COLO829 (cell line): ENCODE measurements at regions not wholly inside any gene's neighbourhood (a gene's known extent, or its start where the extent isn't known, plus 50 kb on each side); places are given as distances from the start of the nearest gene placed in this dataset.

Source experiments
- DNase-seq: peaks from one replicate; pipeline ENCODE4 v3.0.0; 2012; ENCODE audit warnings: low spot score

DNA sequence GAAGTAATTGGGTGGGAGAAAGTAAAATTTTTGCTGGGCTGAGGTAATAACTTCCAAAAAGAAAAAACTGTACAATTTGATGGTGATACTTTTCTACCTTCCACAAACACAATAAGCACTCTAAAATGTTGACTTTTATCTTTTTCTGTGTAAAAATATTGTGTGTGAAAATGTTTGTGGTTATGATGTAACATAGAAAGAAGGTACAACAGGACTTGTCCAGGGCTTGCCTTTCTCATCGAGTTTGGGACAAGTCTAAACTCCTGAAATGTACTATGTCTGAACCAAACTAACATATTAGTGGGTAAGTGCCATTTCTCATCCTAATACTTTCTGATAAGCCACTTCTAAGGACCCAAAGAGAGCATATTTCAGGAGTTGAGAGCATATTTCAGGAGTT lies 174.2 kb upstream of the PDGFD start:
- no peak for DNase-seq

GRCh38 chr11:104337273-104337672 lies 173.3 kb upstream of the PDGFD start:
- peak; percentile 41 for DNase-seq

DNA sequence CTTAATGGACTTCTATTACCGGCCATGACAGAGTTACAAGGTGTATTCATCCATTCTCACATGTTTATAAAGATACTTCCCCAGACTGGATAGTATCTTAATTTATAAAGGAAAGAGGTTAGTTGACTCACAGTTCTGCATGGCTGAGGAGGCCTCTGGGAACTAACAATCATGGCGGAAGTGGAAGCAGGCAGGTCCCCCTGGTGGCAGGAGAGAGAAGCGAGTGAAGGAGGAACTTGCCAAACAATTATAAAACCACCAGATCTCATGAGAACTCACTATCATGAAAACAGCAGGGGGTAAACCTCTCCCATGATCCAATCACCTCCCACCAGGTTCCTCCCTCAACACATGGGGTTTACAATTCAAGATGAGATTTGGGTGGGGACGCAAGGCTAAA lies 170.0 kb upstream of the PDGFD start:
- no peak for DNase-seq

- no peak for DNase-seq
Observed at GRCh38 chr11:104332110-104332509, 168.2 kb upstream of the PDGFD start.

DNA sequence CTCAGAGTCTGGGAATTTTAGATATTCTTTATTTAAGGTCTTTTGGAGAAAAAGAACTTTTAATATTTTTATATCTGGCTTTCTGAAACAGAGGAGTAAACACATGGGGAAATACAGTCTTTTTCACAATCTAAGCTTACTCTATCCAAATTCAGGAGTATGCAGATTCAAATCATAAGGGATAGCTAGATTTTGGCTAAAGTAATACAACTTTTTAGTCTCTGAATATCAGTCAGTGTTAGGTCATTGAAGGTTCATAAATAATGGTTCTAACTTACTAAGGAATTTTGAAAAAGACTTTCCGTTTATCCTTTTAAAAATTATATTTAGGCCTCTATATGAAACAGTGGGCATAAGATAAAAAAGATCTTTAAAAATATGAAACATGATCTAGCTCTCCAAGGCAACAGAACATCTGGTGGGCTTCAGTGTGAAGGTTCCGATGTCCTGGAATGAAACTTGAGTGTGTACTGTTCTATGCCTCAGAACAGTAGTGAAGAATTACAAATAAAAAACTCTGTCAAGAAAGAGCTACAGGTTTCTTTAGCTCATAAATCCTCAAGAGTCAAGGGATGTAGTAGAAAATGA lies 165.2 kb upstream of the PDGFD start:
- no peak for DNase-seq

GRCh38 chr11:104328512-104328907 lies 164.6 kb upstream of the PDGFD start:
- no peak for DNase-seq

DNA sequence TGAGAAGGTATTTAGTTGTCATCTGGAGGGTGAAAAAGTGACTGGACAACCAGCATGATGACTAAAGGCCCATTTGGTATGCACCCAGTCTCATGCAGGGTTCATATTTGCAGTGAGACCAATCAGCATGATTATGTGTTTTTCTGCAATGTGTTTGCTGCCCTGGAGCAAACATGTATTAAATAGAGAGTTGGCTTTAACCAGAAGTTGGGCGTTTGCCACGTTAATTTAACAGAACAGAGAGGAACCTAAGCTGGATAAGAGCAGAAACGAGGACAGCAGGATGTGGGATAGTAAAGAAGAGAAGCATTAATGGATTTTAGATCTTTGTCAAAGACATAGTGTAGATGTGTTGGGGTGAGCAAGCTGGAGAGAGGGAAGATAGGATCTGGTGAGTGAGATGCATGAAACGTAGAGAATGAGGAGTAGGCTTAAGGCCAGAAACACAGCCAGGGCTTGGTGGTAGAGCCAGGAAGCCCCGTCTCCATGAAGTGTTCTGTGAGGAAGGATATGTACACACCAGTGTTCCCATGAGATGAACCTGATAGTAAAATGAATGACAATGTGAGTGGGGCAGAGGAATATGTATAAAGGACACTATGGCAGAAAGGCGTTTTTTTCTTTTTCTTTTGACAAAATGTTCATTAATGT lies 164.0 kb upstream of the PDGFD start:
- DNase-seq: no peak

GRCh38 chr11:104325093-104325492 lies 161.1 kb upstream of the PDGFD start:
- DNase-seq: no peak

DNA sequence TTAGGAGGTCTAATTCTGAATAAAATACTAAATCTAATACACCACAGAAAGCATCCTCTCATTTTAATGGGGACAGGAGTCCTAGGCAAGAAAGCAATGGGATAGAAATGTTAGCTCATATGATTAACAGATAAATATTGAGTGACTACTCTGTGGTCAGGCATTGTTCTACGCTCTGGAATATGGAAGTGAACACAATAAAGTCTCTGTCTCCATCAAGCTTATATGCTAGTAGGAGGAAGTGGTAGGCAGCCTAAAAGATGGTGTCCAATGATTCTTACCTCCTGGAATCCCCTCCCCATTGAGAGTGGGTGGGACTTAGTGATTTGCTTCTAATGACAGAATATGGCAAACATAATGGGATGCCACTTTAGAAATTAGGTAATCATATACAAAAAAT lies 160.3 kb upstream of the PDGFD start:
- peak; percentile 74 for DNase-seq

- no peak for DNase-seq
Observed at GRCh38 chr11:104323841-104324240, 159.9 kb upstream of the PDGFD start.

DNA sequence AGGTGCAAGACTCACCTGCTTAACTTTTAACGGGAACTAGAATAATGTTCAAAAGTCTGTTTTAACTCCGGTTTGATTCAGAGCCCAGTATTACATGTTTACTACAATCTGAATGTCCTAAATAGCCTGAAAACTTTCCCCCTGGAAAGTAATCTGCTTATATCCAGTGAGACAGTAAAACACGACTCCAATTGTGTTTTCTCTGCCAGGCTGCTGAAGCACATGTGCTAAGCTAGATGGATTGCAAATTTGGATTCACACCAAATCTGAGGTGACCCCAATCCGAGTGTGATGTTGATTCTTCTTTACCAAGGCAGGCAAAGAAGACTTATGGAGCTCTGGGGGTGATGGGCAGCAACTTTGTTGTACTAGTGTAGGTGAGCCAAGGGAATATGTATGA lies 158.7 kb upstream of the PDGFD start:
- DNase-seq: no peak

GRCh38 chr11:104320956-104321355 lies 157.0 kb upstream of the PDGFD start:
- DNase-seq: no peak

- DNase-seq: no peak
Observed at GRCh38 chr11:104320097-104320496, 156.2 kb upstream of the PDGFD start.

DNA sequence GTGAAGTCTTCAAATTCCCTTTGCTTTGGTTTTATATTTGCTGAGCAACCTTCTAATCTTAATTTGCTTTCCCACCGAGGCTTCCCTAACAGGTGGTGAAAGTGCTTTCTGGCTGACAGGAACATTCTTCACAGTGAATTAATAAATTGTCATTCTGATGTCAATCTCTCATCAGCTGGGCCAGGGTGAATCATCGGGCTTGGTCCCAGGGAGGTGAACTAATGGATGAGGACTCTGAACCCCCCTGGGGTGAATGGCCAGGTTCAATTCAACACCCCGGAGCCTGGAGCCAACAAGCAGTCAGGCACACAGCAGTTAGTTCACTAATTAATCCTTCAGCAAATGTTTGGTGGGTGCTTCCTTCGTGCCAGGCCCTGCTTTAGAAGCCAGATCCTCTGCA lies 155.4 kb upstream of the PDGFD start:
- no peak for DNase-seq

- no peak for DNase-seq
Observed at GRCh38 chr11:104306862-104307474, 143.0 kb upstream of the PDGFD start.

- no peak for DNase-seq
Observed at GRCh38 chr11:104301776-104302175, 137.8 kb upstream of the PDGFD start.

GRCh38 chr11:104291646-104292045 lies 127.7 kb upstream of the PDGFD start:
- no peak for DNase-seq

GRCh38 chr11:104286129-104286528 lies 122.2 kb upstream of the PDGFD start:
- DNase-seq: no peak

- no peak for DNase-seq
Observed at GRCh38 chr11:104279587-104279986, 115.6 kb upstream of the PDGFD start.

GRCh38 chr11:104275992-104276391 lies 112.0 kb upstream of the PDGFD start:
- no peak for DNase-seq

- no peak for DNase-seq
Observed at GRCh38 chr11:104260456-104260855, 96.5 kb upstream of the PDGFD start.

DNA sequence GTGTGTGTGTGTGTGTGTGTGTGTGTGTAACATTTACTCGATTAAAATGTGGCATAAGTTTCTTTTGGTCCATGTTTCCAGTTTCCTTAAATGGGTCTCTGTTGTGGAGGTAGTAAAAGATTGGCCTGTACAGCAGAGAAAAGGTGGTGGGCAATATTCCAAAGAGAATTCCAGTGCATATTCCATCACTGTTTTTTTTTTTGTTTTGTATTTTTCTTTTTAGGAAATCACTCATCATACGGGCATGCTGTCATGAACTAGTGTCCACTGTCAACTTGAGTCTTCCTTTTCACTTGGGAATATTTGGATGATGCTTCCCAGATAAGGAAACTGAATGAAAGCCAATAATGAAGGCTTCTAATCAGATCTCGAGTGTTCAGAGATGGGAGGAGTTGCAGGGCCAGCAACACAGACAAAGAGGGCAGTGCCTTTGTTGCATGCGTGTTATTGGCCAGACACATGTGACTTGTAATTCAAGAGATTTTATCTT lies 95.2 kb upstream of the PDGFD start:
- DNase-seq: no peak

DNA sequence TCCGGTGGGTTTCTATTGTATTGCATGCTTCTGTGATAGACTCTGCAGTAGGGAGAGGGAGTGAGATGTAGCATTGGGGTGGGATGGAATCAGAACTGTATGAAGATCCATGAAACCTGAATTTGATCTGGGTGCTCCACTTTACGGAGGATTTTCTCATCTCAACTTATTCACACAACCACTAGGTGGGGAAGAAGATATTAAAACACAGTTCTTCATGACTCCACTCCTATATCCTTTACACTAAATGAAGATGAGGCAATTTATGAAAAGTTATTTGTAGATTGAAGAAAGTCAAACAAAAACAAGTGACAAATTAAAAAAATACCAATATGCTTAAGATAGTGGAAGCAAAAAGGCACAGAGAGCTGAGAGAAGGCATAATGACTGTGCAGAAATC lies 92.6 kb upstream of the PDGFD start:
- DNase-seq: no peak

DNA sequence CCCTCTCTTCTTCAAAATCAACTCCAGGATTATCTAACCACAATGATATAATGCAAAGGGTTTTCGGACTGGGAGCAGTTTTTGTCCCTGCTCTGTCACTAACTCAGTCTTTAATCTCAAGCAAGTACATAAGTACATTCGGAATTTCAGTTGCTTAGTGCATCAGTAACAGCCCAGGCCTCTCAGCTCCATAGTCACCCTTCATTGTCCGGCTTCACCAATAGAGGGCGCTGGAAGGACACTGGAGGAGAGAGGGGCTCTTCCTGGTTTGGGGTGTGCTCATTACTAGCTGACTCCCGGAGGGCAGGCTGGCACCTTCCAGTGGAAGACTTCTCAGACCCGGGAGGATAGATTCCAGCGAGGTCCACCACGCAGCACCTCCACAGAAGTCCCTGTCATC lies 90.4 kb upstream of the PDGFD start:
- peak; percentile 51 for DNase-seq
